ENCODE measurements at regions not wholly inside any gene's neighbourhood (a gene's known extent, or its start where the extent isn't known, plus 50 kb on each side); places are given as distances from the start of the nearest gene placed in this dataset.

GRCh38 chr15:37771465-37771864 lies 163.0 kb upstream of the TMCO5A start:
- intact Hi-C loops (cut with DNase I): no loop called here

GRCh38 chr15:37773111-37773860 lies 161.2 kb upstream of the TMCO5A start:
- intact Hi-C loops (cut with DNase I): no loop called here
- H3K27me3 ChIP-seq: no peaks in the 10 kb centered on the region
- WGBS, 2 donors: 88 to 93% methylated on average over 4 of the region's 4 CpGs
- H3K36me3 ChIP-seq: no peaks in the 10 kb centered on the region
- no peaks in the 10 kb centered on the region for H3K9me3 ChIP-seq
- H3K27ac ChIP-seq: no peak overlapping the region
- H3K4me1 ChIP-seq: no peaks in the 10 kb centered on the region
- H3K4me3 ChIP-seq: no peak overlapping the region
- TF ChIP-seq POLR2A (IDR thresholded peaks at IDR 0.05): no peak
- no peak for TF ChIP-seq EP300 (IDR thresholded peaks at IDR 0.05)
- no peak for TF ChIP-seq POLR2AphosphoS5 (IDR thresholded peaks at IDR 0.05)
- no peak for TF ChIP-seq CTCF (IDR thresholded peaks at IDR 0.05)
- no peak for DNase-seq

More at GRCh38 chr15:37771465-37771864, 163.0 kb upstream of the TMCO5A start:
- no peaks in the 10 kb centered on the region for H3K9me3 ChIP-seq
- H3K4me3 ChIP-seq: no peak overlapping the region
- WGBS, 2 donors: 16 to 26% methylated on average over 2 of the region's 2 CpGs
- H3K4me1 ChIP-seq: peaks cover 0 to 1% (median 0%) of the 10 kb centered on the region in 4 donors
- no peak overlapping the region for H3K27ac ChIP-seq
- no peaks in the 10 kb centered on the region for H3K27me3 ChIP-seq
- H3K36me3 ChIP-seq: no peaks in the 10 kb centered on the region
- no peak for DNase-seq
- TF ChIP-seq POLR2AphosphoS5 (IDR thresholded peaks at IDR 0.05): no peak
- TF ChIP-seq CTCF (IDR thresholded peaks at IDR 0.05): no peak
- TF ChIP-seq EP300 (IDR thresholded peaks at IDR 0.05): no peak
- no peak for TF ChIP-seq POLR2A (IDR thresholded peaks at IDR 0.05)

GRCh38 chr15:37774961-37775360 lies 159.5 kb upstream of the TMCO5A start:
- intact Hi-C loops (cut with DNase I): no loop called here
- Histone ChIP-seq H3K36me3 (no peaks in the 10 kb centered on the region), H3K4me1 (no peaks in the 10 kb centered on the region), H3K9me3 (no peaks in the 10 kb centered on the region), H3K27ac (no peak overlapping the region), H3K4me3 (no peak overlapping the region), H3K27me3 (no peaks in the 10 kb centered on the region)
- TF ChIP-seq CTCF (IDR thresholded peaks at IDR 0.05) (no peak), POLR2AphosphoS5 (IDR thresholded peaks at IDR 0.05) (no peak), EP300 (IDR thresholded peaks at IDR 0.05) (no peak)
- no peak for DNase-seq
- 73 to 74% methylated on average over 2 of the region's 2 CpGs for WGBS, 2 donors

- intact Hi-C loops (cut with DNase I): no loop called here
- WGBS, 2 donors: 75 to 86% methylated on average over 3 of the region's 3 CpGs
- Histone ChIP-seq H3K4me1 (no peaks in the 10 kb centered on the region), H3K27me3 (no peaks in the 10 kb centered on the region), H3K36me3 (no peaks in the 10 kb centered on the region), H3K9me3 (no peaks in the 10 kb centered on the region), H3K27ac (no peak overlapping the region), H3K4me3 (no peak overlapping the region)
- TF ChIP-seq POLR2A (IDR thresholded peaks at IDR 0.05) (no peak), CTCF (IDR thresholded peaks at IDR 0.05) (no peak), EP300 (IDR thresholded peaks at IDR 0.05) (no peak), POLR2AphosphoS5 (IDR thresholded peaks at IDR 0.05) (no peak)
- DNase-seq: no peak
Measured at GRCh38 chr15:37777006-37777405, 157.4 kb upstream of the TMCO5A start.

- Histone ChIP-seq H3K27me3 (no peaks in the 10 kb centered on the region), H3K27ac (no peak overlapping the region), H3K4me3 (no peak overlapping the region), H3K4me1 (no peaks in the 10 kb centered on the region), H3K9me3 (no peaks in the 10 kb centered on the region), H3K36me3 (no peaks in the 10 kb centered on the region)
- 72 to 85% methylated on average over 2 of the region's 2 CpGs for WGBS, 2 donors
- no peak for DNase-seq
- TF ChIP-seq EP300 (IDR thresholded peaks at IDR 0.05) (no peak), POLR2AphosphoS5 (IDR thresholded peaks at IDR 0.05) (no peak), CTCF (IDR thresholded peaks at IDR 0.05) (no peak), POLR2A (IDR thresholded peaks at IDR 0.05) (no peak)
- intact Hi-C loops (cut with DNase I): no loop called here
Measured at GRCh38 chr15:37783290-37783689, 151.2 kb upstream of the TMCO5A start.
